CD4-positive, alpha-beta memory T cell (primary cell): ENCODE measurements at regions not wholly inside any gene's neighbourhood (a gene's known extent, or its start where the extent isn't known, plus 50 kb on each side); places are given as distances from the start of the nearest gene placed in this dataset.

Experiments
- CTCF ChIA-PET: fragments of 350-600 bp; sonication (Branson Sonifier 250); formaldehyde crosslinking; loops from one replicate; lab custom pipeline; 2021; ENCODE audit warnings: inconsistent platforms; ENCODE audit not compliant: partially characterized antibody; lab: Charles Lee
- POLR2A ChIA-PET: fragments of 350-600 bp; sonication (Branson Sonifier 250); formaldehyde crosslinking; loops from one replicate; lab custom pipeline; 2021; ENCODE audit not compliant: partially characterized antibody; lab: Charles Lee
- DNase-seq, 5 donors: peaks; one replicate each; pipeline versions ENCODE4 v3.0.0 to v3.0.0-alpha.2; 2020 to 2022; ENCODE audit warnings: mixed read lengths in 1 of 5
- H3K27ac ChIP-seq: one replicate; pipeline ENCODE4 v1.7.0; 2013; ENCODE audit warnings: low read depth, low read length
- H3K27me3 ChIP-seq: 2 replicates; pipeline ENCODE4 v1.7.0; 2013; ENCODE audit warnings: mild to moderate bottlenecking, low read length, moderate library complexity; ENCODE audit not compliant: insufficient read depth
- H3K36me3 ChIP-seq: 2 replicates; pipeline ENCODE4 v1.7.0; 2013; ENCODE audit warnings: mild to moderate bottlenecking, low read length, moderate library complexity; ENCODE audit not compliant: insufficient read depth
- H3K4me1 ChIP-seq: 2 replicates; pipeline ENCODE4 v1.7.0; 2013; ENCODE audit warnings: mild to moderate bottlenecking, low read length, moderate library complexity; ENCODE audit not compliant: insufficient read depth
- H3K4me3 ChIP-seq, 2 donors: one replicate each; pipeline ENCODE4 v1.7.0; 2013; ENCODE audit warnings: low read length in 2 of 2, mild to moderate bottlenecking in 1 of 2
- H3K9me3 ChIP-seq, 2 donors: one replicate each; pipeline ENCODE4 v1.7.0; 2013; ENCODE audit warnings: low read length in 2 of 2, control low read depth in 1 of 2; ENCODE audit not compliant: control insufficient read depth in 1 of 2
- H3K27ac Mint-ChIP-seq, 7 donors: one replicate each; pipeline ENCODE4 v1.8.0; 2020 to 2021; ENCODE audit warnings: mixed read lengths in 7 of 7, mild to moderate bottlenecking in 6 of 7, inconsistent platforms in 3 of 7, moderate library complexity in 3 of 7
- H3K27me3 Mint-ChIP-seq, 2 donors: one replicate each; pipeline ENCODE4 v1.8.0; 2020 to 2021; ENCODE audit warnings: mixed read lengths in 2 of 2
- H3K36me3 Mint-ChIP-seq, 2 donors: one replicate each; pipeline ENCODE4 v1.8.0; 2020 to 2021; ENCODE audit warnings: mixed read lengths in 2 of 2, inconsistent platforms in 1 of 2, mild to moderate bottlenecking in 1 of 2
- H3K4me1 Mint-ChIP-seq, 4 donors: one replicate each; pipeline ENCODE4 v1.8.0; 2020 to 2021; ENCODE audit warnings: mixed read lengths in 4 of 4, mild to moderate bottlenecking in 1 of 4
- H3K4me3 Mint-ChIP-seq, 8 donors: one replicate each; pipeline ENCODE4 v1.8.0; 2020 to 2021; ENCODE audit warnings: mixed read lengths in 8 of 8, mild to moderate bottlenecking in 7 of 8, moderate library complexity in 6 of 8, inconsistent platforms in 3 of 8
- H3K9me3 Mint-ChIP-seq, 8 donors: one replicate each; pipeline ENCODE4 v1.8.0; 2020 to 2021; ENCODE audit warnings: mixed read lengths in 8 of 8, mild to moderate bottlenecking in 5 of 8, inconsistent platforms in 3 of 8, moderate library complexity in 1 of 8
- intact Hi-C: fragments of 100-400 bp; cut with micrococcal nuclease; formaldehyde crosslinking; loops from one replicate; pipeline ENCODE4 v1.15.1; 2023

DNA sequence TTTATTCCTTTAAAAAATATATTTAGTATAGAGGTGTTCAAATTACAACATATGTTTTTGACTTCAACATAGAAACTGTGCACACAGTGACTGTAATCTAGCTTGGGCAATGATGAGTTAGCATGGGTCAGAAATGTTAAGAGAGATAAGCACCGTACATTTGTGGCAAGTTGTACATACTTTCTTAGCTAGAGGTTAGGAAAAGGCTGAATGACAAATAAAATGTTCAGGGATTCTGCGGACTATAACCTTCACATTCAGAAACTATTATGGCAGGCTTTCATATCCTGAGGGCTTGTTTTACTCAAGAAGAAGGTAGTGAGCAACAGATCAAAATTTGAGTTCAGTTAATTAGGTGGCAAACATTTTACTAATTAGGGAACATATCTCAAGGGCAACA is 379.7 kb upstream of the EPHA6 start:
- Mint-ChIP-seq H3K27ac (no peak overlapping the region), H3K36me3 (no peaks in the 10 kb centered on the region), H3K4me1 (no peaks in the 10 kb centered on the region), H3K4me3 (no peak overlapping the region), H3K27me3 (no peaks in the 10 kb centered on the region), H3K9me3 (peaks cover 0 to 11% (median 1%) of the 10 kb centered on the region in 8 donors)
- Histone ChIP-seq H3K9me3 (no peaks in the 10 kb centered on the region), H3K27ac (no peak overlapping the region), H3K27me3 (no peaks in the 10 kb centered on the region), H3K36me3 (no peaks in the 10 kb centered on the region), H3K4me3 (no peak overlapping the region), H3K4me1 (no peaks in the 10 kb centered on the region)
- intact Hi-C loops, result no loop called here
- no peak for DNase-seq
- ChIA-PET CTCF (no interaction called here), POLR2A (no interaction called here)

DNA sequence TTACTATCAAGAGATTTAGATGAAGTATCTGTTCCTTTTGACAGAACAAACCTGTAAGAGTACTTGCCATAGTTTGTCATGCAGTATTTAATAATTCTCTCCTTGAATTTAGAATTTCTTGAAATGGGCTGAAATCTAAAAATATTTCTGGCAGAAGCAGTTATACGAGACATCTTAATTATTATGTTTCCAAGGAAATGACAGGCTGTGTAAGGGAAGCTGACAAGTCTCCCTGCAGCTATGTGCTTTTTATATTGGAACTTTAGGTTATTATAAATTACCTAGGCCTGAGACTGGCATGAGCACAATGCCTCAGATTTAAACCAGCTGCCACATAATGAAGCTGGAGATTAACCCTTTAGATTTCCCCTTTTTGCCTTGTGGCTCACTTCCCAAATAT is 365.0 kb upstream of the EPHA6 start:
- no peak overlapping the region for H3K4me3 Mint-ChIP-seq
- Histone ChIP-seq H3K27ac (no peak overlapping the region), H3K36me3 (no peaks in the 10 kb centered on the region), H3K9me3 (no peaks in the 10 kb centered on the region), H3K4me1 (no peaks in the 10 kb centered on the region), H3K27me3 (no peaks in the 10 kb centered on the region), H3K4me3 (no peak overlapping the region)
- no peak for DNase-seq
- H3K9me3 Mint-ChIP-seq, result peaks cover 0 to 5% (median under 1%) of the 10 kb centered on the region in 8 donors
- H3K4me1 Mint-ChIP-seq, result no peaks in the 10 kb centered on the region
- H3K27ac Mint-ChIP-seq, result no peak overlapping the region
- no peaks in the 10 kb centered on the region for H3K36me3 Mint-ChIP-seq
- ChIA-PET POLR2A (no interaction called here), CTCF (no interaction called here)
- intact Hi-C loops, result no loop called here
- H3K27me3 Mint-ChIP-seq, result no peaks in the 10 kb centered on the region

DNA sequence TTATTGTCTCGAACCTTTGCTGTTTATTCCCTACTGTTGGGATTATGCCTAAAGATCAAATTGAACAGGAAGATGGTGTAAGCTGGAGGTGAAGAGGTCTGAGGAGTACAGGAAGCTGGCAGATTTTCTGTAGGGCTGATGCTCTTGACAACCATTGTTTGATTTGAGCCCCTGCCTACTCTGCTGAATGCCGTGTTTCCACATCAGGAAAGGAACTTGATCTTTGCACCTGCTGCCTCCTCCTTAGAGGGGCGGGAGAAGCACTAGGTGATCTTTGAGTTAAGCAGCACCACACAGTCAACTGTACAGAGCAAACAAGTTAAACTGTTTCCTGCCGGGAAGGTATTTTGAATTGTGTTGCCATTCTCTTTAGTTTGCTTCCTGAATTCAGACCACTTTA is 364.6 kb upstream of the EPHA6 start:
- no peak overlapping the region for H3K4me3 ChIP-seq
- Mint-ChIP-seq H3K4me3 (no peak overlapping the region), H3K36me3 (no peaks in the 10 kb centered on the region), H3K4me1 (no peaks in the 10 kb centered on the region), H3K9me3 (peaks cover 0 to 5% (median 0%) of the 10 kb centered on the region in 8 donors), H3K27ac (no peak overlapping the region), H3K27me3 (no peaks in the 10 kb centered on the region)
- POLR2A ChIA-PET, result no interaction called here
- no peaks in the 10 kb centered on the region for H3K36me3 ChIP-seq
- no peak for DNase-seq
- no peaks in the 10 kb centered on the region for H3K9me3 ChIP-seq
- H3K4me1 ChIP-seq, result no peaks in the 10 kb centered on the region
- H3K27me3 ChIP-seq, result no peaks in the 10 kb centered on the region
- H3K27ac ChIP-seq, result no peak overlapping the region
- intact Hi-C loops, result no loop called here
- CTCF ChIA-PET, result no interaction called here

DNA sequence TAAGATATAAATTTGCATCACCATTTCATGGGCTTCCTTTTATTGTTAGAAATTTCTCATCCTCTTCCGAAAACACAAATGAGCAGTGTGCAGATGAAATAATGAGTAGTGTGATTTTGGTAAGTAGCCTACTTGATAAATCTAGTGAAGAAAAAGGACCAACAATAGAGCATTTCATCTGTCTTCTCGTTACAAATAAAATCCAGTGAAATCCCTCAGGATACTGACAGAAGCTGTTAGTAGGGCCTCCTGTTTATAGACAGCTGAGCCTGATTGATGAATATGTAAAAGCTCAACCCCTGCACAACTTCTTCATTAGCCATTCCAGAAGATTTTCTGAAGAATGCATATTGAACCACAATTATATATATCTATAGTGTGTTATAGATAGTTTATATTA is 363.7 kb upstream of the EPHA6 start:
- Mint-ChIP-seq H3K27me3 (no peaks in the 10 kb centered on the region), H3K4me1 (no peaks in the 10 kb centered on the region), H3K36me3 (no peaks in the 10 kb centered on the region), H3K27ac (no peak overlapping the region), H3K4me3 (no peak overlapping the region), H3K9me3 (peaks cover 0 to 7% (median 4%) of the 10 kb centered on the region in 8 donors)
- no peak for DNase-seq
- Histone ChIP-seq H3K36me3 (no peaks in the 10 kb centered on the region), H3K4me1 (no peaks in the 10 kb centered on the region), H3K4me3 (no peak overlapping the region), H3K27ac (no peak overlapping the region), H3K9me3 (no peaks in the 10 kb centered on the region), H3K27me3 (no peaks in the 10 kb centered on the region)
- ChIA-PET CTCF (no interaction called here), POLR2A (no interaction called here)
- intact Hi-C loops, result no loop called here

- ChIA-PET CTCF (no interaction called here), POLR2A (no interaction called here)
- H3K36me3 ChIP-seq, result no peaks in the 10 kb centered on the region
- H3K27me3 Mint-ChIP-seq, result no peaks in the 10 kb centered on the region
- H3K9me3 Mint-ChIP-seq, result peaks cover 0 to 6% (median 2%) of the 10 kb centered on the region in 8 donors
- no peak overlapping the region for H3K4me3 Mint-ChIP-seq
- no peak overlapping the region for H3K4me3 ChIP-seq
- H3K27me3 ChIP-seq, result no peaks in the 10 kb centered on the region
- intact Hi-C loops, result no loop called here
- H3K9me3 ChIP-seq, result no peaks in the 10 kb centered on the region
- H3K27ac Mint-ChIP-seq, result no peak overlapping the region
- DNase-seq, result no peak
- no peaks in the 10 kb centered on the region for H3K4me1 Mint-ChIP-seq
- H3K36me3 Mint-ChIP-seq, result no peaks in the 10 kb centered on the region
- H3K4me1 ChIP-seq, result no peaks in the 10 kb centered on the region
- no peak overlapping the region for H3K27ac ChIP-seq
Observed at GRCh38 chr3:96465521-96465920, 348.9 kb upstream of the EPHA6 start.

GRCh38 chr3:96466441-96466840 is 348.0 kb upstream of the EPHA6 start:
- no peaks in the 10 kb centered on the region for H3K4me1 ChIP-seq
- no peaks in the 10 kb centered on the region for H3K36me3 ChIP-seq
- peaks cover 0 to 6% (median 3%) of the 10 kb centered on the region in 8 donors for H3K9me3 Mint-ChIP-seq
- no peak overlapping the region for H3K4me3 Mint-ChIP-seq
- H3K27me3 ChIP-seq, result no peaks in the 10 kb centered on the region
- no peak overlapping the region for H3K27ac Mint-ChIP-seq
- intact Hi-C loops, result no loop called here
- no peaks in the 10 kb centered on the region for H3K9me3 ChIP-seq
- H3K27ac ChIP-seq, result no peak overlapping the region
- POLR2A ChIA-PET, result no interaction called here
- no peaks in the 10 kb centered on the region for H3K4me1 Mint-ChIP-seq
- CTCF ChIA-PET, result no interaction called here
- no peaks in the 10 kb centered on the region for H3K36me3 Mint-ChIP-seq
- no peak overlapping the region for H3K4me3 ChIP-seq
- H3K27me3 Mint-ChIP-seq, result no peaks in the 10 kb centered on the region
- DNase-seq, result no peak

- no peaks in the 10 kb centered on the region for H3K27me3 ChIP-seq
- H3K4me3 ChIP-seq, result no peak overlapping the region
- Mint-ChIP-seq H3K27ac (no peak overlapping the region), H3K4me3 (no peak overlapping the region), H3K27me3 (no peaks in the 10 kb centered on the region), H3K4me1 (no peaks in the 10 kb centered on the region), H3K9me3 (peaks cover 0 to 6% (median 1%) of the 10 kb centered on the region in 8 donors), H3K36me3 (no peaks in the 10 kb centered on the region)
- H3K36me3 ChIP-seq, result no peaks in the 10 kb centered on the region
- CTCF ChIA-PET, result no interaction called here
- no peak overlapping the region for H3K27ac ChIP-seq
- POLR2A ChIA-PET, result no interaction called here
- no peak for DNase-seq
- no peaks in the 10 kb centered on the region for H3K9me3 ChIP-seq
- intact Hi-C loops, result no loop called here
- no peaks in the 10 kb centered on the region for H3K4me1 ChIP-seq
Observed at GRCh38 chr3:96467639-96468038, 346.8 kb upstream of the EPHA6 start.

GRCh38 chr3:96478496-96478895 is 335.9 kb upstream of the EPHA6 start:
- ChIA-PET CTCF (no interaction called here), POLR2A (no interaction called here)
- no peak for DNase-seq
- no peak overlapping the region for H3K27ac ChIP-seq
- H3K4me1 ChIP-seq, result no peaks in the 10 kb centered on the region
- H3K36me3 ChIP-seq, result no peaks in the 10 kb centered on the region
- no peak overlapping the region for H3K4me3 Mint-ChIP-seq
- no peaks in the 10 kb centered on the region for H3K36me3 Mint-ChIP-seq
- no peak overlapping the region for H3K4me3 ChIP-seq
- intact Hi-C loops, result no loop called here
- peaks cover 0 to 3% (median 0%) of the 10 kb centered on the region in 8 donors for H3K9me3 Mint-ChIP-seq
- H3K27me3 Mint-ChIP-seq, result no peaks in the 10 kb centered on the region
- no peak overlapping the region for H3K27ac Mint-ChIP-seq
- H3K9me3 ChIP-seq, result no peaks in the 10 kb centered on the region
- H3K27me3 ChIP-seq, result no peaks in the 10 kb centered on the region
- no peaks in the 10 kb centered on the region for H3K4me1 Mint-ChIP-seq
